CD4-positive, alpha-beta memory T cell (primary cell): ENCODE measurements at regions not wholly inside any gene's neighbourhood (a gene's known extent, or its start where the extent isn't known, plus 50 kb on each side); places are given as distances from the start of the nearest gene placed in this dataset.
A peak's percentile ranks its signal among the peaks of the same experiment; 100 is the strongest.

Experiments used
- CTCF ChIA-PET: fragments of 350-600 bp; sonication (Branson Sonifier 250); formaldehyde crosslinking; loops from one replicate; lab custom pipeline; 2021; ENCODE audit warnings: inconsistent platforms; ENCODE audit not compliant: partially characterized antibody; lab: Charles Lee
- POLR2A ChIA-PET: fragments of 350-600 bp; sonication (Branson Sonifier 250); formaldehyde crosslinking; loops from one replicate; lab custom pipeline; 2021; ENCODE audit not compliant: partially characterized antibody; lab: Charles Lee
- DNase-seq, 5 donors: peaks; one replicate each; pipeline versions ENCODE4 v3.0.0 to v3.0.0-alpha.2; 2020 to 2022; ENCODE audit warnings: mixed read lengths in 1 of 5
- H3K27ac ChIP-seq: one replicate; pipeline ENCODE4 v1.7.0; 2013; ENCODE audit warnings: low read depth, low read length
- H3K27me3 ChIP-seq: 2 replicates; pipeline ENCODE4 v1.7.0; 2013; ENCODE audit warnings: mild to moderate bottlenecking, low read length, moderate library complexity; ENCODE audit not compliant: insufficient read depth
- H3K36me3 ChIP-seq: 2 replicates; pipeline ENCODE4 v1.7.0; 2013; ENCODE audit warnings: mild to moderate bottlenecking, low read length, moderate library complexity; ENCODE audit not compliant: insufficient read depth
- H3K4me1 ChIP-seq: 2 replicates; pipeline ENCODE4 v1.7.0; 2013; ENCODE audit warnings: mild to moderate bottlenecking, low read length, moderate library complexity; ENCODE audit not compliant: insufficient read depth
- H3K4me3 ChIP-seq, 2 donors: one replicate each; pipeline ENCODE4 v1.7.0; 2013; ENCODE audit warnings: low read length in 2 of 2, mild to moderate bottlenecking in 1 of 2
- H3K9me3 ChIP-seq, 2 donors: one replicate each; pipeline ENCODE4 v1.7.0; 2013; ENCODE audit warnings: low read length in 2 of 2, control low read depth in 1 of 2; ENCODE audit not compliant: control insufficient read depth in 1 of 2
- H3K27ac Mint-ChIP-seq, 7 donors: one replicate each; pipeline ENCODE4 v1.8.0; 2020 to 2021; ENCODE audit warnings: mixed read lengths in 7 of 7, mild to moderate bottlenecking in 6 of 7, inconsistent platforms in 3 of 7, moderate library complexity in 3 of 7
- H3K27me3 Mint-ChIP-seq, 2 donors: one replicate each; pipeline ENCODE4 v1.8.0; 2020 to 2021; ENCODE audit warnings: mixed read lengths in 2 of 2
- H3K36me3 Mint-ChIP-seq, 2 donors: one replicate each; pipeline ENCODE4 v1.8.0; 2020 to 2021; ENCODE audit warnings: mixed read lengths in 2 of 2, inconsistent platforms in 1 of 2, mild to moderate bottlenecking in 1 of 2
- H3K4me1 Mint-ChIP-seq, 4 donors: one replicate each; pipeline ENCODE4 v1.8.0; 2020 to 2021; ENCODE audit warnings: mixed read lengths in 4 of 4, mild to moderate bottlenecking in 1 of 4
- H3K4me3 Mint-ChIP-seq, 8 donors: one replicate each; pipeline ENCODE4 v1.8.0; 2020 to 2021; ENCODE audit warnings: mixed read lengths in 8 of 8, mild to moderate bottlenecking in 7 of 8, moderate library complexity in 6 of 8, inconsistent platforms in 3 of 8
- H3K9me3 Mint-ChIP-seq, 8 donors: one replicate each; pipeline ENCODE4 v1.8.0; 2020 to 2021; ENCODE audit warnings: mixed read lengths in 8 of 8, mild to moderate bottlenecking in 5 of 8, inconsistent platforms in 3 of 8, moderate library complexity in 1 of 8
- intact Hi-C: fragments of 100-400 bp; cut with micrococcal nuclease; formaldehyde crosslinking; loops from one replicate; pipeline ENCODE4 v1.15.1; 2023

- DNase-seq: no peak
- no peaks in the 10 kb centered on the region for H3K9me3 ChIP-seq
- ChIA-PET POLR2A (no interaction called here), CTCF (no interaction called here)
- H3K4me1 Mint-ChIP-seq: no peaks in the 10 kb centered on the region
- no peaks in the 10 kb centered on the region for H3K36me3 Mint-ChIP-seq
- peaks cover 17 to 20% of the 10 kb centered on the region in 2 donors for H3K27me3 Mint-ChIP-seq
- intact Hi-C loops: no loop called here
- H3K4me3 ChIP-seq: no peak overlapping the region
- H3K9me3 Mint-ChIP-seq: no peaks in the 10 kb centered on the region
- H3K27ac ChIP-seq: no peak overlapping the region
- no peak overlapping the region for H3K4me3 Mint-ChIP-seq
- no peaks in the 10 kb centered on the region for H3K36me3 ChIP-seq
- H3K4me1 ChIP-seq: no peaks in the 10 kb centered on the region
- no peaks in the 10 kb centered on the region for H3K27me3 ChIP-seq
- no peak overlapping the region for H3K27ac Mint-ChIP-seq
These were observed 167.5 kb upstream of the CLINT1 start for GRCh38 chr5:158026304-158027031.

GRCh38 chr5:158023266-158023665 lies 164.3 kb upstream of the CLINT1 start:
- no peak overlapping the region for H3K27ac Mint-ChIP-seq
- H3K27me3 ChIP-seq: no peaks in the 10 kb centered on the region
- intact Hi-C loops: no loop called here
- ChIA-PET CTCF (no interaction called here), POLR2A (no interaction called here)
- no peaks in the 10 kb centered on the region for H3K9me3 ChIP-seq
- H3K4me3 ChIP-seq: no peak overlapping the region
- H3K9me3 Mint-ChIP-seq: no peaks in the 10 kb centered on the region
- H3K4me1 ChIP-seq: no peaks in the 10 kb centered on the region
- H3K4me3 Mint-ChIP-seq: no peak overlapping the region
- peaks cover 19 to 20% of the 10 kb centered on the region in 2 donors for H3K27me3 Mint-ChIP-seq
- H3K4me1 Mint-ChIP-seq: no peaks in the 10 kb centered on the region
- H3K36me3 ChIP-seq: no peaks in the 10 kb centered on the region
- no peaks in the 10 kb centered on the region for H3K36me3 Mint-ChIP-seq
- no peak overlapping the region for H3K27ac ChIP-seq
- DNase-seq: no peak

GRCh38 chr5:158022837-158023236 lies 163.9 kb upstream of the CLINT1 start:
- Histone ChIP-seq H3K27ac (no peak overlapping the region), H3K36me3 (no peaks in the 10 kb centered on the region), H3K4me3 (no peak overlapping the region), H3K9me3 (no peaks in the 10 kb centered on the region), H3K27me3 (no peaks in the 10 kb centered on the region), H3K4me1 (no peaks in the 10 kb centered on the region)
- H3K4me3 Mint-ChIP-seq: no peak overlapping the region
- CTCF ChIA-PET: interaction anchor here (3.4 kb wide), 1 partner anchor 12 kb away, joined by 8 read pairs; no protein-coding TSS in a partner anchor
- intact Hi-C loops: no loop called here
- H3K36me3 Mint-ChIP-seq: no peaks in the 10 kb centered on the region
- POLR2A ChIA-PET: no interaction called here
- no peaks in the 10 kb centered on the region for H3K9me3 Mint-ChIP-seq
- peak overlapping the region in 1 of 7 donors; percentile 50 for H3K27ac Mint-ChIP-seq
- H3K27me3 Mint-ChIP-seq: peaks cover 19 to 20% of the 10 kb centered on the region in 2 donors
- no peak for DNase-seq
- H3K4me1 Mint-ChIP-seq: no peaks in the 10 kb centered on the region

- DNase-seq: no peak
- H3K4me3 Mint-ChIP-seq: no peak overlapping the region
These were observed 163.4 kb upstream of the CLINT1 start for GRCh38 chr5:158022393-158022792.

GRCh38 chr5:158020555-158021418 lies 161.8 kb upstream of the CLINT1 start:
- Histone ChIP-seq H3K9me3 (no peaks in the 10 kb centered on the region), H3K27me3 (no peaks in the 10 kb centered on the region), H3K27ac (no peak overlapping the region), H3K36me3 (no peaks in the 10 kb centered on the region), H3K4me1 (no peaks in the 10 kb centered on the region), H3K4me3 (no peak overlapping the region)
- intact Hi-C loops: no loop called here
- H3K36me3 Mint-ChIP-seq: no peaks in the 10 kb centered on the region
- no peak overlapping the region for H3K27ac Mint-ChIP-seq
- H3K4me3 Mint-ChIP-seq: no peak overlapping the region
- CTCF ChIA-PET: interaction anchor here (3.4 kb wide), 1 partner anchor 10 kb away, joined by 8 read pairs; no protein-coding TSS in a partner anchor
- H3K4me1 Mint-ChIP-seq: no peaks in the 10 kb centered on the region
- no peaks in the 10 kb centered on the region for H3K9me3 Mint-ChIP-seq
- DNase-seq: no peak
- POLR2A ChIA-PET: no interaction called here
- peaks cover 16 to 20% of the 10 kb centered on the region in 2 donors for H3K27me3 Mint-ChIP-seq

More at GRCh38 chr5:158022393-158022792, 163.4 kb upstream of the CLINT1 start:
- H3K27me3 Mint-ChIP-seq: peaks cover 18 to 21% of the 10 kb centered on the region in 2 donors
- no peaks in the 10 kb centered on the region for H3K4me1 ChIP-seq
- H3K27me3 ChIP-seq: no peaks in the 10 kb centered on the region
- no peak overlapping the region for H3K27ac ChIP-seq
- peak overlapping the region in 1 of 7 donors; percentile 50 for H3K27ac Mint-ChIP-seq
- no peak overlapping the region for H3K4me3 ChIP-seq
- CTCF ChIA-PET: interaction anchor here (3.4 kb wide), 1 partner anchor 12 kb away, joined by 8 read pairs; no protein-coding TSS in a partner anchor
- intact Hi-C loops: no loop called here
- no peaks in the 10 kb centered on the region for H3K36me3 Mint-ChIP-seq
- no peaks in the 10 kb centered on the region for H3K9me3 ChIP-seq
- H3K36me3 ChIP-seq: no peaks in the 10 kb centered on the region
- no peaks in the 10 kb centered on the region for H3K4me1 Mint-ChIP-seq
- POLR2A ChIA-PET: no interaction called here
- H3K9me3 Mint-ChIP-seq: no peaks in the 10 kb centered on the region

- POLR2A ChIA-PET: no interaction called here
- H3K36me3 ChIP-seq: no peaks in the 10 kb centered on the region
- DNase-seq: no peak
- H3K9me3 ChIP-seq: no peaks in the 10 kb centered on the region
- Mint-ChIP-seq H3K4me3 (no peak overlapping the region), H3K9me3 (no peaks in the 10 kb centered on the region), H3K4me1 (no peaks in the 10 kb centered on the region), H3K27ac (no peak overlapping the region), H3K36me3 (no peaks in the 10 kb centered on the region), H3K27me3 (peaks cover 19 to 23% of the 10 kb centered on the region in 2 donors)
- intact Hi-C loops: no loop called here
- no peak overlapping the region for H3K4me3 ChIP-seq
- CTCF ChIA-PET: no interaction called here
- no peaks in the 10 kb centered on the region for H3K4me1 ChIP-seq
- H3K27ac ChIP-seq: no peak overlapping the region
- H3K27me3 ChIP-seq: no peaks in the 10 kb centered on the region
These were observed 158.5 kb upstream of the CLINT1 start for GRCh38 chr5:158017469-158017868.

- Mint-ChIP-seq H3K4me3 (no peak overlapping the region), H3K27ac (no peak overlapping the region), H3K27me3 (peaks cover 17 to 21% of the 10 kb centered on the region in 2 donors), H3K9me3 (no peaks in the 10 kb centered on the region), H3K4me1 (no peaks in the 10 kb centered on the region), H3K36me3 (no peaks in the 10 kb centered on the region)
- Histone ChIP-seq H3K27ac (no peak overlapping the region), H3K9me3 (no peaks in the 10 kb centered on the region), H3K4me1 (no peaks in the 10 kb centered on the region), H3K4me3 (no peak overlapping the region), H3K27me3 (no peaks in the 10 kb centered on the region), H3K36me3 (no peaks in the 10 kb centered on the region)
- ChIA-PET POLR2A (no interaction called here), CTCF (interaction anchor here (1.0 kb wide), 1 partner anchor 159 kb away, joined by 3 read pairs; no protein-coding TSS in a partner anchor)
- DNase-seq: no peak
- intact Hi-C loops: no loop called here
These were observed 155.4 kb upstream of the CLINT1 start for GRCh38 chr5:158014372-158014771.
